ENCODE measurements at regions not wholly inside any gene's neighbourhood (a gene's known extent, or its start where the extent isn't known, plus 50 kb on each side); places are given as distances from the start of the nearest gene placed in this dataset.

DNA sequence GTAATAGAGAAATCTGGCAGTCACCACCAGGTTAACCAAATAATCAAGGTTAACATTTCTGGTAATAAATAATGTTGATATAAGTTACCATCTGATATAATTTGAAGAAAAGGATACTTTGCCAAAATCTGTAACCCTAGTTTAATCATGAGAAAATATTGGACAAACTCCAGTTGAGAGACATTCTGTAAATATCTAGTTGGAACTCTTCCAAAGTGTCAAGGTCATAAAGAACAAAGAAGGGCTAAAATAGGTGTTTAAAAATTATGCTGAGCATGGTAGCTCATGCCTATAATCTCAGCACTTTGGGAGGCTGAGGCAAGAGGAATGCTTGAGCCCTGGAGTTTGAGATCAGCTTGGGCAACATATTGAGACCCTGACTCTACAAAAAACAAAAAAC lies 253.3 kb downstream of the MRPS30 start:
- TF ChIP-seq, protein P1, sequence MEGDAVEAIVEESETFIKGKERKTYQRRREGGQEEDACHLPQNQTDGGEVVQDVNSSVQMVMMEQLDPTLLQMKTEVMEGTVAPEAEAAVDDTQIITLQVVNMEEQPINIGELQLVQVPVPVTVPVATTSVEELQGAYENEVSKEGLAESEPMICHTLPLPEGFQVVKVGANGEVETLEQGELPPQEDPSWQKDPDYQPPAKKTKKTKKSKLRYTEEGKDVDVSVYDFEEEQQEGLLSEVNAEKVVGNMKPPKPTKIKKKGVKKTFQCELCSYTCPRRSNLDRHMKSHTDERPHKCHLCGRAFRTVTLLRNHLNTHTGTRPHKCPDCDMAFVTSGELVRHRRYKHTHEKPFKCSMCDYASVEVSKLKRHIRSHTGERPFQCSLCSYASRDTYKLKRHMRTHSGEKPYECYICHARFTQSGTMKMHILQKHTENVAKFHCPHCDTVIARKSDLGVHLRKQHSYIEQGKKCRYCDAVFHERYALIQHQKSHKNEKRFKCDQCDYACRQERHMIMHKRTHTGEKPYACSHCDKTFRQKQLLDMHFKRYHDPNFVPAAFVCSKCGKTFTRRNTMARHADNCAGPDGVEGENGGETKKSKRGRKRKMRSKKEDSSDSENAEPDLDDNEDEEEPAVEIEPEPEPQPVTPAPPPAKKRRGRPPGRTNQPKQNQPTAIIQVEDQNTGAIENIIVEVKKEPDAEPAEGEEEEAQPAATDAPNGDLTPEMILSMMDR (IDR thresholded peaks at IDR 0.05; ENCODE audit: insufficient read depth, low read depth, low read length), result no peak
- no peak for TF ChIP-seq EZH2 (IDR thresholded peaks at IDR 0.05; ENCODE audit: insufficient read depth, low read length)

All from astrocyte (in vitro differentiated cells and primary cell).